NB4 (cell line): ENCODE measurements at regions not wholly inside any gene's neighbourhood (a gene's known extent, or its start where the extent isn't known, plus 50 kb on each side); places are given as distances from the start of the nearest gene placed in this dataset.

Experiments used
- CTCF ChIP-seq: IDR thresholded peaks from one replicate; pipeline ENCODE4 v1.5.1; 2012; ENCODE audit warnings: low read depth, low read length
- MAX ChIP-seq: IDR thresholded peaks from 2 replicates; pipeline ENCODE4 v1.6.1; 2011; ENCODE audit warnings: low read depth, low read length
- POLR2A ChIP-seq: IDR thresholded peaks from 2 replicates; pipeline ENCODE4 v1.6.1; 2011; ENCODE audit warnings: mild to moderate bottlenecking; ENCODE audit not compliant: insufficient read length; ENCODE audit errors: extremely low read depth

GRCh38 chr11:91730057-91730456 is 494.6 kb upstream of the FAT3 start:
- TF ChIP-seq CTCF (no peak), POLR2A (no peak), MAX (no peak)
